ENCODE measurements at regions not wholly inside any gene's neighbourhood (a gene's known extent, or its start where the extent isn't known, plus 50 kb on each side); places are given as distances from the start of the nearest gene placed in this dataset.

- no peak overlapping the region for H3K4me2 ChIP-seq (ENCODE audit: control insufficient read depth, extremely low read depth, insufficient read depth, low read depth, low read length)
- H3K27ac ChIP-seq (ENCODE audit: control insufficient read depth, insufficient read depth, low read length): no peak overlapping the region
- no peaks in the 10 kb centered on the region for H4K20me1 ChIP-seq (ENCODE audit: control insufficient read depth, extremely low read depth, insufficient read depth, low read length)
- no peak overlapping the region for H3K9ac ChIP-seq (ENCODE audit: control insufficient read depth, extremely low read depth, insufficient read depth, low read length)
- dilution Hi-C loops (cut with MboI; ENCODE audit: extremely low pct_ligation_motif_present, low sequenced_read_pairs): no loop called here
- FAIRE-seq: no peak
- no peak overlapping the region for H3K4me3 ChIP-seq (ENCODE audit: control insufficient read depth in 2 of 3, extremely low read depth in 1 of 3, insufficient read depth in 2 of 3, low read depth in 1 of 3, low read length in 3 of 3)
- H3K79me2 ChIP-seq (ENCODE audit: control insufficient read depth, insufficient read depth, low read length): no peaks in the 10 kb centered on the region
- H3K9me1 ChIP-seq (ENCODE audit: control insufficient read depth, extremely low read depth, insufficient read depth, low read length): no peaks in the 10 kb centered on the region
- H3K27me3 ChIP-seq (ENCODE audit: control insufficient read depth, extremely low read depth, insufficient read depth, low read length): no peaks in the 10 kb centered on the region
- no peak overlapping the region for H2AFZ ChIP-seq (ENCODE audit: control insufficient read depth, low read length)
- TF ChIP-seq EZH2 (IDR thresholded peaks at IDR 0.05; ENCODE audit: low read length) (no peak), CTCF (optimal IDR thresholded peaks at IDR 0.05 in 1 of 3, IDR thresholded peaks at IDR 0.05 in 1 of 3, conservative IDR thresholded peaks at IDR 0.05 in 1 of 3; ENCODE audit: extremely low read depth in 1 of 3, insufficient read depth in 2 of 3, low read length in 3 of 3) (no peak)
- no peak for DNase-seq (ENCODE audit: low read depth, low spot score)
- H3K36me3 ChIP-seq (ENCODE audit: control insufficient read depth in 2 of 2, extremely low read depth in 1 of 2, insufficient read depth in 2 of 2, low read length in 2 of 2): no peaks in the 10 kb centered on the region
- H3K4me1 ChIP-seq (ENCODE audit: control insufficient read depth, extremely low read depth, insufficient read depth, low read length): peaks cover 18% of the 10 kb centered on the region
- H3K9me3 ChIP-seq (ENCODE audit: control insufficient read depth, low read depth, low read length): no peaks in the 10 kb centered on the region
Measured at GRCh38 chr20:51255417-51255816, 232.5 kb upstream of the KCNG1 start.

- Histone ChIP-seq H3K27ac (ENCODE audit: control insufficient read depth, insufficient read depth, low read length) (no peak overlapping the region), H3K4me2 (ENCODE audit: control insufficient read depth, extremely low read depth, insufficient read depth, low read depth, low read length) (no peak overlapping the region), H3K9me3 (ENCODE audit: control insufficient read depth, low read depth, low read length) (no peaks in the 10 kb centered on the region), H3K9ac (ENCODE audit: control insufficient read depth, extremely low read depth, insufficient read depth, low read length) (no peak overlapping the region), H3K4me1 (ENCODE audit: control insufficient read depth, extremely low read depth, insufficient read depth, low read length) (peaks cover 5% of the 10 kb centered on the region), H3K27me3 (ENCODE audit: control insufficient read depth, extremely low read depth, insufficient read depth, low read length) (no peaks in the 10 kb centered on the region), H3K4me3 (ENCODE audit: control insufficient read depth in 2 of 3, extremely low read depth in 1 of 3, insufficient read depth in 2 of 3, low read depth in 1 of 3, low read length in 3 of 3) (no peak overlapping the region), H2AFZ (ENCODE audit: control insufficient read depth, low read length) (no peak overlapping the region), H3K9me1 (ENCODE audit: control insufficient read depth, extremely low read depth, insufficient read depth, low read length) (no peaks in the 10 kb centered on the region), H3K79me2 (ENCODE audit: control insufficient read depth, insufficient read depth, low read length) (no peaks in the 10 kb centered on the region), H4K20me1 (ENCODE audit: control insufficient read depth, extremely low read depth, insufficient read depth, low read length) (no peaks in the 10 kb centered on the region), H3K36me3 (ENCODE audit: control insufficient read depth in 2 of 2, extremely low read depth in 1 of 2, insufficient read depth in 2 of 2, low read length in 2 of 2) (no peaks in the 10 kb centered on the region)
- TF ChIP-seq CTCF (optimal IDR thresholded peaks at IDR 0.05 in 1 of 3, IDR thresholded peaks at IDR 0.05 in 1 of 3, conservative IDR thresholded peaks at IDR 0.05 in 1 of 3; ENCODE audit: extremely low read depth in 1 of 3, insufficient read depth in 2 of 3, low read length in 3 of 3) (no peak), EZH2 (IDR thresholded peaks at IDR 0.05; ENCODE audit: low read length) (no peak)
- no peak for FAIRE-seq
- DNase-seq (ENCODE audit: low read depth, low spot score): no peak
- dilution Hi-C loops (cut with MboI; ENCODE audit: extremely low pct_ligation_motif_present, low sequenced_read_pairs): no loop called here
Measured at GRCh38 chr20:51253280-51253679, 230.4 kb upstream of the KCNG1 start.
